ENCODE measurements at regions not wholly inside any gene's neighbourhood (a gene's known extent, or its start where the extent isn't known, plus 50 kb on each side); places are given as distances from the start of the nearest gene placed in this dataset.
"Not testable (repeated sequence)": the region's sequence is repeated elsewhere in the genome, so short reads cannot be mapped to it uniquely, and the experiment has no call there.

DNA sequence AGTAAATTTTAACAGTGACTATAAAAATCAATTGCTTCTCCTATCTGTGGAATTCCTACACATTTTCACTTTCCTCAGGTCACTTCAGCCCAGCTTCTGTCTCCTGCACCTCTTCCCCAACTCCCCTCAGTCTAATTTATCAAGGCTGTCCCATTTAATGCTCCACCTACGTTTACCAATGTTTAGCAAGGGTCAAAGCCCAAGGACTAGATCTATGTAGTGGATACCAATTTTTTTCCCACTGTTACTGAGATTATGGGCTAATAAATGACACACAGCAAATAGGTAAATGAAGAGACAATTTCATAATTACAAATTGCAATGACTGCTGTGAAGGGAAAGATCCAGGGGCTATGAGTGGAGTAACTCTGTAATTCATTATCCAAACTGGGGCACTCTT is 211.5 kb upstream of the RPS23 start:
- Histone ChIP-seq H3K27me3 (replicated peaks) (no peaks in the 10 kb centered on the region), H3K4me3 (no peak overlapping the region), H3K4me1 (replicated peaks) (no peaks in the 10 kb centered on the region), H3K36me3 (no peaks in the 10 kb centered on the region), H3K9me3 (replicated peaks) (no peaks in the 10 kb centered on the region), H3K27ac (no peak overlapping the region)
- DNase-seq (ENCODE audit: low read depth in 1 of 2, low spot score in 2 of 2): no peak

DNA sequence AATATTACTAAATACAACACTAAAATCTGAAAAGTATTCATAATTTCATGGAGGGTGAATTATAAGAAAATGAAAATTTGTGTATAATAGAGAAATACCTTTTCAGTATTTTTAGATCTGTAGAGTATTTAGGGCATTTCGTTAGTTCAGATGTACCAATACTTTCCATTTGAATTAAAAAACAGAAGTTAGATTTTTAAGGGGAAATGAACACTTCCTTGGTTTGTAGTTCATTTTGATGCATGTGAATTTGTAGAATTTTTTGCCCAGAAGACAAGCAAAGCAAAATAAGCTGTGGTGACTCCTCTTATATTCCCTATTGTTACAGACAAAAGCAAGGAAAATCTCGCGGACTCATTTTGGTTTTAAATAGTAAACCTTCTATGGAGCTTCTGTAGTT is 209.0 kb upstream of the RPS23 start:
- no peak overlapping the region for H3K4me3 ChIP-seq
- no peak overlapping the region for H3K27ac ChIP-seq

DNA sequence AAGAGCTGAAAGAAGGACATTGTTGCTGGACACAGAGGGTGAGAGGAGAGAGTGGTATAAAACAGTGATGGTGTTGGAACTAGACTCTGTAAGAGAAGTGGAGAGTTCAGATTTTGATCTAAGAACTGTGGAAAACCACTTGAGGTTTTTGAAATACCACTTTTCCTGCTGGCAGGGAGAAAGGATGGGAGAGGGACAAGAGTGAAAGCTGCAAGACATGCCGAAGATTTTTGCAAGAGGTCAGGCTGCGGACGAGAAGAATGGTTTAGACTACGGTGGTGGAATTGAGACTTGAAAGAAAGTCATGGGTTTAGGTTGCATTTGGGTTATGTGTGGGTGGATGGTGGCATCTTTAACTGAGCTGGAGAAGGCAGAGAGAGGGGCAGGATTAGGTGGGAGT is 202.2 kb upstream of the RPS23 start:
- peak in 1 of 2 experiments; percentile 15 for DNase-seq (ENCODE audit: low read depth in 1 of 2, low spot score in 2 of 2)
- Histone ChIP-seq H3K27me3 (replicated peaks) (no peaks in the 10 kb centered on the region), H3K27ac (no peak overlapping the region), H3K9me3 (replicated peaks) (no peaks in the 10 kb centered on the region), H3K4me3 (no peak overlapping the region), H3K4me1 (replicated peaks) (no peaks in the 10 kb centered on the region; the same call in 1 of the 2 replicates), H3K36me3 (no peaks in the 10 kb centered on the region)

More for the DNA sequence above, 209.0 kb upstream of the RPS23 start:
- Histone ChIP-seq H3K9me3 (replicated peaks) (no peaks in the 10 kb centered on the region), H3K36me3 (no peaks in the 10 kb centered on the region), H3K4me1 (replicated peaks) (no peaks in the 10 kb centered on the region), H3K27me3 (replicated peaks) (no peaks in the 10 kb centered on the region)
- no peak for DNase-seq (ENCODE audit: low read depth in 1 of 2, low spot score in 2 of 2)

DNA sequence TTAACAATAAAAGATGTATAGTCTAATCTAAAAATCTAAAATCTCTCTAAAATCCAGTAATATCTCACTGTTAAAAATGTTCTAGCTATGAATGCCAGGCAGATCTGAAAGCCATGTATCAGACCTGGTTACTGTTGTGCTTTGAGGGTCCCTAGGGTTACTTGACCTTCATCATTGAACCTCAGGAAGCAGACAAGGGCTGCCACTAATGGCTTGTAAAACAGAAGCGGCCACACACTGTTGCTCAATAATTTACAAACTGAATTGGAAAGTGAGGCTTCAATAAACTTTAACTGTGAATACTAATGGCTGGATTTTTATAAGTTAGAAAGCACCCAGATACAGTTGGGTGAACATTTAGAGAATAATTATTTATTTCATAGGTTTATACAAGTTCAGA is 198.0 kb upstream of the RPS23 start:
- Histone ChIP-seq H3K9me3 (replicated peaks) (no peaks in the 10 kb centered on the region), H3K27me3 (replicated peaks) (no peaks in the 10 kb centered on the region), H3K36me3 (no peaks in the 10 kb centered on the region), H3K27ac (no peak overlapping the region), H3K4me1 (replicated peaks) (no peaks in the 10 kb centered on the region; the same call in 1 of the 2 replicates), H3K4me3 (no peak overlapping the region)
- DNase-seq (ENCODE audit: low read depth in 1 of 2, low spot score in 2 of 2): no peak

DNA sequence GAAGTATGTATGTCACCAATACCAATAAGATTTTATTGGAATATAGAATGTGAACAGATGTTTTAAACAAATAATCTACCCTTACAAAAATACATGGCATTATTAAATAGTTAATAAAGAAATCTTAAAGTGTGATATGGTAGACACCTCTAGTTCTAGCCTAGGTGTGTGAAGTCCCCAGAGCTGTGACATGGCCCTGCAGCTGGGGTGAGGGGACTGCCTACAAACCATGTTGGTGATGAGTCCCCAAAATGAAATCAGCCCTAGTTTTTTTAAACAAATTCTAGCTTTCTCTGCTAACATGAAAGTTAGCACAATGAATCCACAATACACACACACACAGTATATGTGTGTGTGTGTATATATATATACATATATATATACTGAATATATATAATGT is 195.1 kb upstream of the RPS23 start:
- no peak for DNase-seq (ENCODE audit: low read depth in 1 of 2, low spot score in 2 of 2)
- H3K27ac ChIP-seq: no peak overlapping the region
- no peaks in the 10 kb centered on the region for H3K36me3 ChIP-seq
- H3K4me1 ChIP-seq (replicated peaks): no peaks in the 10 kb centered on the region
- H3K27me3 ChIP-seq (replicated peaks): no peaks in the 10 kb centered on the region
- no peaks in the 10 kb centered on the region for H3K9me3 ChIP-seq (replicated peaks)
- H3K4me3 ChIP-seq: no peak overlapping the region

DNA sequence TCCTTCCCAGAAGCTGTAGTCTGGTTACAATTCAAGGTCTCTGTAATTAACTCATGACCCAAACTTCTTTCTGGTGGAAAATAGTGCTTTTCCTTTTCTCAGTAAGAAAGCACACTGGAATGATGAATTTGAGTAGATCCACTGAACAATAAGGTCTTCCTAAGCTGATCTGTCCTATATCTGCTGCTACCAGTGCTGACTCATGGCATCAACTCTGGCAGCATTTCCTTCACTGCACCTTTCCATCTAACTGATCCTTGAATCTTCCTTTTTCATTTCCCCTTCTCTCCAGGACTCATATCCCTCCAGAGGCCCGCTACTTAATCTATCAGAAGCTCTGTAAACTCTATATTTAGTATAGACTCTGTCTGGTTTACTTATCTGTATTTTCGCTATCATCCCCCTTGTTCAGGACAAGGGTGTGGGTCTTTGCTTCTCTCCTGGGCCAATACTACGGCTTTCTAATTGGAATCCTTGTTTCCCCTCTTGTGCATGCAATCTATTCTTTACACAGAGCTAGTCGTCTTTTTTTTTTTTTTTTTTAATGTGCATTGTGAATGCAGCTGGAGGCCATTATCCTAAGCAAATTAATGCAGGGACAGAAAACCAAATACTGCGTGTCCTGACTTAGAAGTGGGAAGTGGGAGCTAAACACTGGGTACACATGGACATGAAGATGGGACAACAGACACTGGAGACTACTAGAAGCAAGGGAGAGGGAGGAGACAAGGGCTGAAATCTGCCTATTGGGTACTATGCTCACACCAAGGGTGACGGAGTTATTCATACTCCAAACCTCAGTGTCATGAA is 192.2 kb upstream of the RPS23 start:
- H3K27me3 ChIP-seq (replicated peaks): no peaks in the 10 kb centered on the region
- H3K27ac ChIP-seq: no peak overlapping the region
- no peaks in the 10 kb centered on the region for H3K4me1 ChIP-seq (replicated peaks)
- no peaks in the 10 kb centered on the region for H3K36me3 ChIP-seq
- H3K9me3 ChIP-seq (replicated peaks): no peaks in the 10 kb centered on the region
- no peak overlapping the region for H3K4me3 ChIP-seq
- DNase-seq (ENCODE audit: low read depth in 1 of 2, low spot score in 2 of 2): no peak

DNA sequence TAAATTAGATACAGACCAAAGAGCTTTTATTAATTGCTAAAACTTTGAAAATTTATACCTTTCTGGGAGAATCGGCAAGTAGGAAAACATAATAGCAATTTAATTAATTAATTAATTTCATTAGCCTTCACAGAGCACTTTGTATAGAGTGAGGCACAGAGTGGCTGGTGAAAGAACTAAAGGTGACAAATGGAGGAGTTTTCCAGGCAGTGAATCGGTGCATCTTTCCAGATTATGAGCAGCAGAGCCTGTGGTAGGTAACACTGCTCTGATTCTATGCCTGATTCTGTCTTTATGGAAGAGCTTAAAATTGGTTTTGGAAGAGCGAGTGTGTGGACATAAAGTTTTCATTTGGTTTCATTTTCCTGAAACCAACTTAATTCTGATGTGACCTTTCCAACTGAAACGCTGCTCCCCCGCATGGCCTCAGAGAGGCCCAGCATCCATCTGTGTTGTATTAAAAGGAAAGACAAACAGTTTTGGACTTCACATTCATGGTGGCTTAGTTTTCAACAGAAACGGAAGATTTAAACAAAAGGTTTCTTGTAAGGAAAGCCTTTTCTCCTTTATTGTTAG is 188.9 kb upstream of the RPS23 start:
- Histone ChIP-seq H3K4me1 (replicated peaks) (no peaks in the 10 kb centered on the region), H3K4me3 (peak overlapping the region; percentile 15; the same call in 1 of the 2 replicates), H3K27me3 (replicated peaks) (no peaks in the 10 kb centered on the region), H3K27ac (peak overlapping the region; percentile 30), H3K9me3 (replicated peaks) (no peaks in the 10 kb centered on the region), H3K36me3 (no peaks in the 10 kb centered on the region)
- DNase-seq (ENCODE audit: low read depth in 1 of 2, low spot score in 2 of 2): peak in 1 of 2 experiments; percentile 40

DNA sequence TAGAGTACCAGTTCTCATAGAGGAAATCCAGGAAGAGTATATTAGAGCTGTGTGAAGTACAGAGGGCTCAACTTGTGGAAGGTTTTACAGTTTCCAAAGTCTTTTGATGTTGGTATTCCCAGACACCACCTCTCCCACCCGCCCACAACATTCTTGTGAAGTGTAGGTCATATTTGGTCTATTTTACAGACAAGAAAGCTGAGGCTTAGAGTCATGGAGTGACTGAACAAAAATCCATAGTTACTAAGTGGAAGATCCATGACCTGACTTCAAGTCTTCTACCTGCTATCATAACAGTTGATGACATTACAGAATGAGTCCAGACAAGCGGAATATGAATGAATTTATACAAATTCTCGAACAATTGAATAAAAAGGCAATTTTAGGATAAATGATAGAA is 187.1 kb upstream of the RPS23 start:
- no peaks in the 10 kb centered on the region for H3K36me3 ChIP-seq
- H3K4me3 ChIP-seq: no peak overlapping the region
- no peaks in the 10 kb centered on the region for H3K4me1 ChIP-seq (replicated peaks)
- H3K27me3 ChIP-seq (replicated peaks): no peaks in the 10 kb centered on the region
- H3K9me3 ChIP-seq (replicated peaks): no peaks in the 10 kb centered on the region
- no peak overlapping the region for H3K27ac ChIP-seq
- no peak for DNase-seq (ENCODE audit: low read depth in 1 of 2, low spot score in 2 of 2)

DNA sequence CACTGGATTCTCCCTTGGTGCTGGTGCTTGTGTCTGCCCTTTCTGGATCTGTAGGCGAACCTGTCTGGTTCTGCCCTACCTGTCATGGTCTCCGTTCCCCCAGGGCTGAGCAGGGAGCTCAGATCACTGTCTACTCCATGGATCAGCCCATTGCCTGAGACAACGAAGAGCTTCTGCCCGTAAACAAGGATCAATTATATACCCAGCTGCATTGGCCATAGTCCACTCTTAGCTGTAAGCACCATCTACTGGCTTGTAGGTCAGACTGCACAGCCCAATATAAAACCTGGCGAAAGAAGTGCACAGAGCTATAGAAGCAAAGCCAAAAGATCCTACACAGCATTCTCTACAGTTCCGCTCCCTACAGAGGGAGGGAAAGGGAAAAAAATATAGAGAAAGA is 181.5 kb upstream of the RPS23 start:
- DNase-seq (ENCODE audit: low read depth in 1 of 2, low spot score in 2 of 2): no peak
- no peak overlapping the region for H3K27ac ChIP-seq
- no peaks in the 10 kb centered on the region for H3K4me1 ChIP-seq (replicated peaks)
- H3K9me3 ChIP-seq (replicated peaks): no peaks in the 10 kb centered on the region; the same call in 1 of the 2 replicates
- no peak overlapping the region for H3K4me3 ChIP-seq
- no peaks in the 10 kb centered on the region for H3K27me3 ChIP-seq (replicated peaks)
- H3K36me3 ChIP-seq: no peaks in the 10 kb centered on the region

DNA sequence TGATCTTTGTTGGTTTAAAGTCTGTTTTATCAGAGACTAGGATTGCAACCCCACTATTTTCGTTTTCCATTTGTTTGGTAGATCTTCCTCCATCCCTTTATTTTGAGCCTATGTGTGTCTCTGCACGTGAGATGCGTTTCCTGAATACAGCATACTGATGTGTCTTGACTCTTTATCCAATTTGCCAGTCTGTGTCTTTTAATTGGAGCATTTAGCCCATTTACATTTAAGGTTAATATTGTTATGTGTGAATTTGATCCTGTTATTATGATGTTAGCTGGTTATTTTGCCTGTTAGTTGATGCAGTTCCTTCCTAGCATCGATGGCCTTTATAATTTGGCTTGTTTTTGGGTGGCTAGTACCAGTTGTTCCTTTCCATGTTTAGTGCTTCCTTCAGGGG is 177.2 kb upstream of the RPS23 start:
- not testable (repeated sequence) for DNase-seq (ENCODE audit: low read depth in 1 of 2, low spot score in 2 of 2); H3K4me3 ChIP-seq; H3K36me3 ChIP-seq; H3K27me3 ChIP-seq (replicated peaks); H3K4me1 ChIP-seq (replicated peaks); H3K9me3 ChIP-seq (replicated peaks); H3K27ac ChIP-seq

DNA sequence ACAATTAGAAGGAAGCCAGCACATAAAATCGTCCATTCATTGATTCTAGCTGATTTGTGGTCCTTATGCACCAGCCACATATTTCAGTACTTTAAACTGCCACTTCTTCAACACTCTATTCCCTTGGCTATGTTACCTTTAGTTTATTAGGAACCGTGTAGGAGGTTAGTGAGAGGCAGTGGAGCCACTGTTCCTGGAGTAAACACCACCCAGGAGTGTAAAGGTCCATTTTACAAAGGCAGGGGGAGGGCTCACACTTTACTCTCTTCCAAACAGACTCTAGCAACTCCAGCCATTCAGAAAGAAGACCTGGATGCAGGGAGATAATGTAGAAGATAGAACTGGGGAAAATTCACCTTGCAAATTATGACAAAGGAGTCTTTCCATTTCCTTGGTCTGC is 170.2 kb upstream of the RPS23 start:
- Histone ChIP-seq H3K27ac (no peak overlapping the region), H3K36me3 (no peaks in the 10 kb centered on the region), H3K4me3 (no peak overlapping the region), H3K27me3 (replicated peaks) (no peaks in the 10 kb centered on the region), H3K4me1 (replicated peaks) (no peaks in the 10 kb centered on the region), H3K9me3 (replicated peaks) (no peaks in the 10 kb centered on the region; the same call in 1 of the 2 replicates)
- no peak for DNase-seq (ENCODE audit: low read depth in 1 of 2, low spot score in 2 of 2)

DNA sequence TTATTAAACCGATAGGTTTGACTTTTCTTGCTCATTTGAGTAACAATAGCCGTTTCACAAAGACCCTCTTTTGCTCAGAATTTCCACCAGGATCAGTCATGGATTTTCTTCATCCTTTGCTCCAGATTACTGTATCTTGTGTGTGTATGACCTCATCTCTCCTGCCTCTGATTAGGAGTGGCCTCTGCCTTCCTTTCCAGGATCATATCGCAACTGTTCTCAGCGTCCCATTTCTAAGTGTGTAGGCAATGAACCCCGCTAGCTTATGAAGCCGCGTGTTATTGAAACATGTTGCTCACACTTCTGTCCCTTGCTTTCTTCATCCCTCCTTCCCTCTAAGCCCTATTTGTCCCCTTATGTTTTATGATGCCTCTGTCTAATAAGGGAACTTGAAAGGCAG is 169.8 kb upstream of the RPS23 start:
- DNase-seq (ENCODE audit: low read depth in 1 of 2, low spot score in 2 of 2): no peak
- Histone ChIP-seq H3K27ac (no peak overlapping the region), H3K4me1 (replicated peaks) (no peaks in the 10 kb centered on the region), H3K4me3 (no peak overlapping the region), H3K36me3 (no peaks in the 10 kb centered on the region), H3K27me3 (replicated peaks) (no peaks in the 10 kb centered on the region), H3K9me3 (replicated peaks) (no peaks in the 10 kb centered on the region; the same call in 1 of the 2 replicates)

DNA sequence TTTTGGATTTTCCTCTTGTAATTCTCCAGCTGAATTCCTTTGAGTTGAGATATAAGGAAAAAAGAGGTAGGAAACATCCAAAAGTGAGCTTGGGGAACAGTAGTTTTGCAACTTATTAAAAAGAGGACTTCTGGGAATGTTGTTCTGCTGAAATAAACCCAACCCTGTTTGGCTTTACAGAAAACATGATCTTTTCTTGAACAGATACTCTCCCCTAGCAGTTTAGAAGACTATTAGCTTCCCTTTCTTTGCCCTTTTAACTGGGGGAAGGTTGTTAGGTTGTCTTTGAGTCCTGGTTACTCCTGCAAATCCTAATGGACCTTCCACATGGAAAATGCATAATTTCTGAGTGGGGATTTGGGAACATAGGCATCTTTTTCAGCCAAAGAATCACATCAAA is 168.7 kb upstream of the RPS23 start:
- no peak overlapping the region for H3K4me3 ChIP-seq
- H3K27me3 ChIP-seq (replicated peaks): no peaks in the 10 kb centered on the region
- no peaks in the 10 kb centered on the region; the same call in 1 of the 2 replicates for H3K9me3 ChIP-seq (replicated peaks)
- no peak overlapping the region for H3K27ac ChIP-seq
- no peaks in the 10 kb centered on the region for H3K36me3 ChIP-seq
- H3K4me1 ChIP-seq (replicated peaks): no peaks in the 10 kb centered on the region
- no peak for DNase-seq (ENCODE audit: low read depth in 1 of 2, low spot score in 2 of 2)

DNA sequence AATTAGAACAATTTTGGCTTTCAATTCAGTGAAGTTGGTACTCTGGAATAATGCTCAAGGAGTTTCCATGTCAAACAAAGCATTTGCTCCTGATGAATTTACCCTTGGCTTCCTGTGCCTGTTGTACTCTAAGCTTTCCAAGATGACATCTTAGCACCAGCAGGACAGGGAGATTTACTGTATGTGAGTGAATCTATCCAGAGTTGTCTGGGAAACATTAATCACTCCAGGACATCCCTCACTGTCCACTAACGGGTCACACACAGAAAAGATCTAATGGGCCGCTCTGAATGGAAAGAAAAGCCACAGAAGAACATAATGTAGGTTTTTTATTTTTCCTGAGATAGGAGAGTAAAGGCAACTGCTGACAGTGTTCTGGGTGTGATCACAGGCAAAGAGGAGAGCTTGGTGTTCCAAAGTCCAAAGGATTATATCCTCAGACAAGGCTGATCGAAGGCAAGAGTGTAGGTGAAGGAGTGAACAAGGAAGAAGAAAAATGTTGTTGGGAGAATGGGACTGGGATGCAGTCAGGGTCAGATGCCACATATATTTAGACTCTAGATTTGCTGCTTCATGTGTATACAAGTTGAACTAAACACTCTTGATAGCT is 167.7 kb upstream of the RPS23 start:
- DNase-seq (ENCODE audit: low read depth in 1 of 2, low spot score in 2 of 2): no peak
- Histone ChIP-seq H3K4me1 (replicated peaks) (no peaks in the 10 kb centered on the region), H3K27me3 (replicated peaks) (no peaks in the 10 kb centered on the region), H3K4me3 (no peak overlapping the region), H3K27ac (no peak overlapping the region), H3K36me3 (no peaks in the 10 kb centered on the region), H3K9me3 (replicated peaks) (no peaks in the 10 kb centered on the region; the same call in 1 of the 2 replicates)

Data from SJSA1 (cell line).